Medulla oblongata (tissue), 1 donor: ENCODE measurements at regions not wholly inside any gene's neighbourhood (a gene's known extent, or its start where the extent isn't known, plus 50 kb on each side); places are given as distances from the start of the nearest gene placed in this dataset.

Source experiments
- DNase-seq: peaks from one replicate; pipeline ENCODE4 v3.0.0-alpha.2; 2015; ENCODE audit errors: extremely low spot score

DNA sequence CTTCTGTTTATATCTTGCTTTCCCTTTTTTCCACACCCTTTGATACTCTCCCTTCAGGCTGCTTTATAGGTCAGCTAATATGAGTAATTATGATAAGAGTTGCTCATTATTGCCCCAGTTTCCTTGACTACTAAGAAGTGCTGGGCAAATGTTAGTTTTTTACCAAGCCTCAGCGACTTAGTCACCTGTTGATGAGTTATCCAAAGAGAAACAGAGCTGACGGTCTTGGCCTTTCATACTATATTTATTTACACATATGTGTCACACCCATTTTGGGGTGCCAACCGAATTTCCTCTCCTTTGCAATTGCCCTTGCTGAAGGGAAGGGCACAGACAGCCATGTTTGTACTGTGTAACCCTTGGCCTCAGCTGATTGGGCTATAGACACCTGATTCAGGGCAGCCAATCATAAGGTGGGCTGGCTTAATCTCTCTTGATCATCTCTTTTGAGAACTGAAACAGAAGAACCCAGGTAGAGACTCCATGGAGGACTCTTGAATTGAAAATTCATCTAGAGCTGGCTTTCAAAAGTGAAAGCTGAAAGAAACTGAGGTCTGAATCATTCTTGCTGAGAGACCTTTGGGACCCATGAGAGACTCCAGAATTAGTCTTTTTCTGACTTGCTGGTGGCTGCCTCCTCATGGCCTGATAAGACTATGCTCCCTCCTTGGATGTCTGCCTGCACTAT lies 111.7 kb upstream of the RPS6KA3 start:
- DNase-seq = no peak

DNA sequence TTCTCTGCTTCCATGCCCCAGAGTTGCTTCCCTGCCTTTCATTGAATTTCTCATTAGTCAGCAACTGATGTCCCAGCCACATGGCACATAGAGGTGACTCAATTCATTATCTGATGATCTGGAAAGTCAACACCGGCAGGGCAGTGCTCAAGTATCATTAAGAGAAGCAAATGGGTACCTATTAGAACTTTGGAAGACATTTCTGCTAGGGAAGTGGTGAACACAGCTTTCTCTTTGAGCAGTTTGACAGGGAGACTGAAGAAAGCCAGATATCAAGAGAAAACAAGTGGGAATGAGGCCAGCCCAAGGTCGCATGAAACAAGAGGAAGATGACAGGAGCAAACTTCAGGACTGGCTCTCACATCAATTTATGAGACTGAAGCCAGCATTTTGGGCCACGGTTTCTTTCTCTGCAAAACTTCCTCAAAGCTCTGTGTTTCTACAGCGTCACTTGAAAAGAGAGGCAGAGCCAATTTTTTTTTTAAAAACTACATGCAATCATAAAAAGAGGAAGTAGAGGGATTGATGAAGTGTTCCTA lies 108.3 kb upstream of the RPS6KA3 start:
- peak; percentile 34 for DNase-seq

DNA sequence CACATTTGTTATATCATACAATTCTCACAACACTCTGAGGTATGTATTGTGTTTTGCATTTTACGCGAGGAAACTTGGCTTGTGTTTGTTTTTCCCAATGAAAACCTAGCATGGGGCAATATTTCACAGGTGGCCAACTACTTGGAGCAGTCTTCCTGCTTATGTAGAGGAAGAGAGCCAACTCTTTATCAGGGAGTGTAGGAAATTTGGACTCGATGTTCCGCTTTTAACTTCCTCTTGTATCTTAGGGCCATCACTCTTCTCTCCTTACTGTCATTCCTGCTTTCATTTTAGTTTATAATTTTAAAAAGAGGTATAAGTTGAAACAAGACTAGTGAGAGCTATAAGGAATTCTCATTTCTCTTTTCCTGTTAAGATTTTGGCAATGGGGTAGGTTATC lies 107.7 kb upstream of the RPS6KA3 start:
- peak; percentile 12 for DNase-seq

DNA sequence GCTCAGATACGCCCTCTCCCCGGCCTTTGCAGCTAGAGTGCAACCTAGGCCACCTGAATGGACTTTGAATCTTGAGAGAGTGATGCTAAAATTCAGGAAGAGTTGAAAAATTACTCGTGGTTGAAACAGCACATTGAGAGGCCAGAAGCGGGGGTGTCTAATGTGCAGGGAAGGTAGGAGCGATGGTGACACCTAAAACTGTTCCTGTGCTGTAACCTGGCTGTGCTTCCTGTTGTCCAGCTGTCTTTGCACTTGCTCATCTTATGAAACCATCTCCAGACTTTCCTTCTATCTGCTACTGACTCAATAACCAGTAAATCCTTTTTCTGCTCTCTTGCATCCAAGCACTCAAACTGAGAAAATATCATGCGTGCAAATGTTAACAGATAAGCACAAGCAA lies 106.4 kb upstream of the RPS6KA3 start:
- DNase-seq = no peak

DNA sequence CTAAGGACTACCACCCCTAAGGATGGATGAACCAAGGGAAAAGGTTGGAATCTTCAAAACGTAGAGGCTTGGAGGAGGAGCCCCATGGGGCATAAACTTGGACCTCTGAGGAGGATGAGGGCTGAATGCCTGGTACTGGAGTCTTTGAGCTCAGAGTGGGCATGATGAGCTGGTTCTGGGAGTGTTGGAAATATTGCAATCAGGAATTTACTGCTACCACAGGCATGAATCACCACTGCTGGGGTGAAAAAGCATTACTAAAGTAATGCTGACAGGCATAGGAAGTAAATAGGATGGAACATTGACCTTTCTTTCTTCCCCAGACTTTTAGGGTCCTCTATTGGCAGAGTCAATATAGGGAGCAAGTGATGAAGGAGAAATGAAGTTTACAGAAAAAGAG lies 105.8 kb upstream of the RPS6KA3 start:
- no peak for DNase-seq

DNA sequence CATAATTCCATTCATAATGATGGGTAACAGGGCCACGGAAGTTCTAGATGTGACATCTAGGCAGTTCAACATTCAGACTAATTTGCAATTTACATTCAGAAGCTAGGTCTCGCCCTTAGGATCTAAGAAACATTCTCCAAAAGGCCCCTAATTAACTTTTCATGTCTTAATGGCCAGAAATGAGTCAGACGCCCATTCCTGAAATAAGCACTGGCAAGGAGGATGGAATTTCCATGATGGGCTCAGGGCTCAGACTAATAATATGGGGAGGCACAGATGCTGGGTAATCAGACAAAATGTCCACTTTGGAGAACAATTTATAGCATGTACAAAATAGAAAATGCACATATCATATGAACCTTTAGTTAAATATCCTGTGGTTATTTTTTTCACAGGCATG lies 102.8 kb upstream of the RPS6KA3 start:
- DNase-seq = no peak

DNA sequence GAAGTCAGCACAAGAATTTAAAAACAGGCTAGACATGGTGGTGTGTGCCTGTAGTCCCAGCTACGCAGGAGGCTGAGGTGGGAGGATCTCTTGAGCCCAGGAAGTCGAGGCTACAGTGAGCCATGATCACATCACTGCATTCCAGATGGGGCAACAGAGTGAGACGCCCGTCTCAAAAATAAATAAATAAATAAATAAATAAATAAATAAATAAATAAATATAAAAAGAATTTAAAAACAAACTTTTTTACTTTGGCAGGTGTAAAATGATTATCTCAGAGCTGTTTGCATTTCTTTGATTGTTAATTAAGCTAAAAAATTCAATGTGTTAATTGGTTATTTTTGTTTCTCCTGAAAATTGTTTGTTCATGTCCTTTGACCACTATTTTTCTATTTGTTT lies 97.5 kb upstream of the RPS6KA3 start:
- DNase-seq = no peak

DNA sequence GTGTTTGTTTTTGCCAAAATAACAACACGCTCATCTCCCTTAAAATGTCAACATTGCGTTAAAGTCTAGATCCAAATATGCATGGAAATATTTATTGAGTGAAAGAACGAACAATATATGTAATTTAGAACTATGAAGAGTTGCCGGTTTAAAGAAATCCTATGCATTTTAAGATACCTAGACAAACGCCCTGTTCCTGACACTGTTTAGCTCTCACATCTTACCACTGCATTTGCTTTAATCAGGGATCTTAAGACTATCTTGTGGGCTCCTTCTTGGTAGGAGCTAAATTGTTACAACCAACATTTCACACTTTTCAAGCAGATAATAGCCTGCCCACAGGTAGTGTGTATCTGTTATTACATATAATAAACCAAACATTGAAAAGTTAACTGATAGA lies 96.6 kb upstream of the RPS6KA3 start:
- DNase-seq = no peak

DNA sequence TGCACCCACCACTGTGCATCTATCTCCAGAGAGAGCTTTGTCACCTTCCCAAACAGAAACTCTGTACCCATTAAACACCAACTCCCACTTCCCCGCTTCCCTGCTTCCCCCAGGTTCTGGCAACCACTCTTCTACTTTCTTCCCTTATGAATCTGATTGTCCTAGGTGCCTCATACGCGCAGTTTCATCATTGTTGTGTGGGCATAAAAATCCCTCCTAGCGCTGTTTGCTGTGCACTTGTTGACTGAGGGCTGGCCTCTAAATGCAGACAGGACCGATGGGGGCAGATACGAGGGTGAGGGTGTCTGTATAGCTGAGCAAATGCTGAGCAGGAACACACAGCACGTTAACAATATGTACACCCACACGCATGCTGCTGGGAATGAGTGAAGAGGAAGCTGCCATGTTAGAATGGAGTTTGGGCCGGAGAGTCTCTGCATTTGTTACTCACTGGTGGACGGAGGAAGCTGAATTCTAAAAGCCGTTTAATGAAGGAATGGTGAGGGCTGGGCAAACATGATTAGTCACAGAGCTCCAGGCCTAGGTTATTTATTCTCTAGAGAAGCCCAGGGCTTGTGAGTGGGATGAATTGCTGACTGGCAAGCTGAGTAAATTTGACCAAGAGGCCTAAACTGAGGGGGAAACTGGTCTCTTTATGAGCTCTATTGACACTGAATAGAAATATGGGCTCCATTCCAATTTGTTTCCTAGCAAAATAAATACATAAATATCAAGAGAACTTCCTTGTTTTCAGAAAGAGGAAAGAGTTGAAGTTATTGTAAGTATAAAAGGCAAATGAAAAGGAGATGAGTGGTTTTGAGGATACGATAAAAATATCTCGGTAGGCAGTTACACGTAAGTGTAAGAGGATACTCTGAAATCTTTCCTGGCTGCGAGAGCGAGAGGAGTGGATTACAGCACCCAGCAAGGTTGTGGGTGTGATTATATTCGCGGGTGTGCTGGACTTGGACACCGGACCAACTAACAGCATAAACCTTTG lies 95.9 kb upstream of the RPS6KA3 start:
- peak; percentile 2 for DNase-seq

DNA sequence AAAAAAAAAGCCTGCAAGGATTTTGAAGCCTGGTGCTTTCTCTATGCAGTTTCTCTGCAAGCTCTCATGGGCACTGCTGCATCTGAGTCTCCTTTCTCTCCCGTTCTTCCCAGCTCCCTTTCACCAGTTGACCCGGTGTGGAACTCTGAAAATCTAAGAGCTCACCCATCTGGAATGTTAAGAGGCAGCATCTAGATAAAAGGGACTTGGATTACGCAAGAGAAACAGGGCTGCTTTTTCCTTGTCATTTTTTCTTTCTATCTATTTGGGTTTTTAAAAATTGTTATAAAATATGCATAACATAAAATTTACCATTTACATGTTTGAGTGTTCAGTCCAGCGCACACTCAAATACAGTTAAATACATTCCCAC lies 95.2 kb upstream of the RPS6KA3 start:
- no peak for DNase-seq

DNA sequence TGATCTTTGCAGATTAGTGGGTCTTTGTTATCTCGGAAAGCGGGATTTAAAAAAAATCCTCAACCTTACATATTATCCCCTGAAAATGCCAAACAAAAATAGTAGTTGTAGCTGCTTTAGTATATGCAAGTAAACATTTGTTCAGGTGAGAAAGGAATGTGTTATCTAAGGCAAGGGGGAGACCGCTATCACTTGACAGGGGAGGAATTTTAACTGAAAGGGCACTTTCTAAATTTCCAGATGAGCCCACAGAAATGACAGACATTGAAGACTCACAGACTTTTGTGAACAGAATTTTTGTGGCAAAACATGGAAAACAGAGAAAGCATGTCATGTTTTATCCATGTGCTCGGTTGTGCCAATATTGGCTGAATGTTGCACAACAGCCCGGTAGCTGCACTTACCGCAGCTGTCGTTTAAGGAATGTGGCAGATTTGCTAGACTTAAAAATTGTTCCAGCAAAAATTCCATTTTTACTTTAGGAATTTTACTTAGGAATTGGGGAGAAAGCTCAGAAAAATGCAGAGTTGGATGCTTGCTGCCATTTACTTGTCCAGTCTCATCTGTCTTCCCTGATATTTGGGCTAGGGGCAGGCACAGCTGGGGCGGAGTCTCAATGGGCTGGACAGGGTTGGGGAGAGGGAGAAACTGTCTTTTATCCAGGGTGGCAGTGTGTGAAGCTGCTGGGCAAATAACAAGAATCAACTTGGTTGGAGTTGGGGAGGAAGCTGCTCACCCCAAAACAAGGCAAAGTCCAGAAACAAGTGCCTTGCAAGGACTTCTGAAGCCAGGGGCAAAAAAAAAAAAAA lies 94.6 kb upstream of the RPS6KA3 start:
- no peak for DNase-seq

DNA sequence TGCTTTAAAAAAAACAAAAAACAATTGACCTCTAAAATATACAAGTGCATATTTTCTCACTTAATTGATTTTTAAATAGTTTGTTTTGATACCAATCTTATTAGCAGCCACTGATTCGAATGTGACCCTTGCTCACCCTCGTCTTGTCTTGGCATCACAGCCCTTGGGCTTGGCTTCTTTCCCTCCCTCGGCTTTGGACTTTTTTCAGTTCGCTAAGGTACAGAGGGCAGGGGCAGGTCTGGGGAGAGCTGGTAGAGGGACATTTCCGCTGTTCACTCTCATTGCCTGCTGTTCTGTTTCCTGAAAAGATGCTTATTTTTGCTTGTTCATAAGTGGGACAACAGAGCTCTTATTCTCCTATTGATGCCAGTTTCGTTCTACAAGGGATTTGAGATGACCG lies 88.5 kb upstream of the RPS6KA3 start:
- DNase-seq = no peak

DNA sequence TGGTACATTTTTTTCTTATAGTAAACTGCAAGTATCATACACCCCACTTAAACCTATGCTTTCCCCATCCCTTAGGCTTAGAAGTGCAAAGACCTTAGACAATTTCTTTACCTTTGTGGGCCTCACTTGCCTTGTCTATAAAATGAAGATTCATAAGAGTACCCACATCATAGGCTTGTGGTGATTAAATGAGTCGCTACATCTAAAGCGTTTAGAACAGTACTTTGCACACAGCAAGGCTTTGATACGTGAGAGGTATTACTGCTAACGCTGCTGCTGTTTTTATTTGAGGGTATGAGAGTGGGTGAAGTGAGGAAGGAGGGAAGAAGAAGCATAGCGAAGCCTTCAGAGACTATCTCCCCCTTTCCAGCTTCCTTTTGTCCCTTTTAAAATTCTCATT lies 87.8 kb upstream of the RPS6KA3 start:
- no peak for DNase-seq

DNA sequence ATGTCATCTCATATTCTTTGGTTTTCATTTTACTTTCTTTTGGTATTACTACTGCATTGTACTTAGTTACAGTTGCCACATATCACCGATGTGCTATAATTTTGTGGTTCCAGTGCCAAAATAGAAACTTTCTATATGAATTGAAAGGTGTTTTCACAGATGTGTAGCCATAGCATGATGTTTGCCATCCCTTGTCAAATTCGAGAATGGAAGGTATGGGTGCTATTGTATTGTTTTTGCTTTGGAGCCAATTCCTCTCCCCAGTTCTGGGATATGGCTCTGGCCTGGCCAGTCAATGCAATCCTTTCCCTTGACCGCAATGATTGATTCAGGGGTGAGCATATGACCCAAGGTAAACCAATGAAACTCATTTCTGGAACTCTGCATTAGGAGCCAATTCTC lies 86.2 kb upstream of the RPS6KA3 start:
- DNase-seq = no peak

DNA sequence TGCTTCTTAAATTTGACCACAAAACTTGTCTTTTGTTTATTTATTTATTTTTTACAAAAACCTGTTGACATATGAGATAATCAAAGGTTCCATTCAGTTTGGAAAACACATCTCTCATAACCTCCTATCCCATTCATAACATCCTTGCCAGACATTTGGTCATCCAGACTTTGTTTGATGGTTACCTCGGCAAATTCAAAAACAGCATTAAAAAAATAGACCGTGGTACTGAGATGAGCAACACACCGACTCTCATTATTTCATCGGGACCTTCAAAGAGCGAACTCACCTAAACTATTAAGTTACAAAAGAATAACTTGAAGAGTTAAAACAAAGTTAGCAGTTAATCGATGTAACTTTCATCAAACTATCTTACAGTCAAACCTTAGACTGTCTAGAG lies 85.8 kb upstream of the RPS6KA3 start:
- no peak for DNase-seq

DNA sequence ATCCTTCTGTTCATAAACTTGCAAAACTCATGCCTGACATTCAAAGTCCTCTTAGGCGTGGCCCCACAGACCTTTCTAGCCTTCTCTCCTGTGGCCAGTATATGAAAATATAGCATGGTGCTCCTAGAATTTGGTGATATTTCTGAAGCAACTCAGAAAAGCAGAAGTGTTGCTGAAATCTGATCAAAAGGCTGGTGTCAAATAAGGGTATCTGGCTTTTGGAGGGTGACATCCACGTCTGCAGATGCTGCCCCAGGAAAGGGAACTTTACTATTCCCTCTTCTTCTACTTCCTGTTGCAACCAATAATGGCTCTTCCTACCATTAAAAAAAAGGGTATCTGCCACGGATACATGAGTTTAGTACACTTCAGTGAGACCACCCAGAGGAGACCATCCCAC lies 83.9 kb upstream of the RPS6KA3 start:
- DNase-seq = peak; percentile 2

DNA sequence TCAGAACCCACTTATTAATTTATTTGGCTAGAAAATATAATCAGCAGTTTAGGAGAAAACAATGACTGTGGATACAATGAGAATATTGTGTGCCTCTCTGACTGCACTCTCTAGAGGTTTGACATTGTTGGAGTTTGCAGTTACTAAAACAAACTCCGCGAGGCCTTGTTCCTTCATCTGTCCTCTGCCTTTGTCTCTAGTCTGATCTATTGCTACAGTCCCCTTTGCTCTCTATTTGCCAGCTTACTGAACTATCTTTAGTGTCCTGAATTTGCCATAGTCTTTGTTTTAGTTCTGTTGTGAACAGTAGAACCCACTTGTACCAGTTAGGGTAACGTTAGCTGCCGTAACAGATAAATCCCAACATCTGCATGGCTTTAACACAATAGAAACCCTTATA lies 81.4 kb upstream of the RPS6KA3 start:
- peak; percentile 2 for DNase-seq

DNA sequence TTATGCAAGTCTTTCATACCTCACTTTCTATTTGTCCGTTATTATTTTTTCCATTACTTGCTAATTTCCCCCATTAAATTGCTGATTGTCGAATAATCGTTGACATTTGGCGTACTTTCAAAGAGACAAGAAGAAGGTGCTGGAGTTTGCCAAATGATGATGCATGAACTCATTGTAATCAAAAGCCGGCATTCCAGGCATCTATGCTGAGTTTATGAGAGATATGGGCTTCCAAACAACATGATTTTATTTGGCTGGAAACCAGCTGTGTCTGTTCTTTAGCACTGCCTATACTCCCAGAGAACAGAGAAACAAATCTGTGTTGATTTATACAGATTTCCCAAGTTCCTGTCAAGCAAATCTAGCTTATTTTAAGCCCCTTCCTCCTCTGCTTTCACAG lies 80.8 kb upstream of the RPS6KA3 start:
- DNase-seq = no peak

DNA sequence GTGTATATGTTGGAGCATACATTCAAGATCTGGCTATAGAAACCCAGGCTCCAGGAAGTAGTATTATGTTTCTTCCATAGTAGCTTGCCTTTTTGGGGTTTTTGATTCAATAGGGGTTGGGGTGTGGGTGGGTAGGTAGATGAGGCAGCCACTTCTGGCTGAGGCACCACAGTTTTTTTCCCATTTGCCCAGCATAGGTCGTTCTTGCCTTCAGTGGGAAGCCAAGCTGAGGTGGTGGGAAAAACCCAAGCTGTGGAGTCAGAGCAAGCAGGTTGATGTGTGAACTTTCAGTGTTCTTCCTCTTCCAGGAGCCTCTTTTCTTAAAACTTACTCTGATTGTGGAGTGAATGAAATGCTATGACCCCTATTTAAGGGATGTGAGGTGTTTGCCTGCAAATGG lies 67.0 kb upstream of the RPS6KA3 start:
- DNase-seq = no peak

DNA sequence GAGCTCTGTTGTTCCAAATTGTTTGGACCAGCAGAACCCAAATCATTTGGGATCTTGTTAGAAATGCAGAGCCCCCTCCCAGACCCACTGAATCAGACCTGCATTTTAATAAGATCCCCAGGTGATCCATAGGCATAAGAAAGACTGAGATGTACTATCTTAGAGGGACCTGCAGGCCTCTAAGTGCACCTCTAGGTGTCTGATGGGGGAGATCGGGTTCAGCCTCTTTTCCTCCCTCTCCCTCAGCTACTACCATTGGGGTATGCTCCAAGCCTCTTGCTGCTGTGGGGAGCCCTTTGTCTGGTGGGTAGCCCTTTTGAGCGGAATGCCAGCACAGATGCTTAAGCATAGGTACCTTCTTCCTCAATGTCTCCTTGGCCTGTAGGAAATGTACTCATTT lies 63.8 kb upstream of the RPS6KA3 start:
- no peak for DNase-seq

DNA sequence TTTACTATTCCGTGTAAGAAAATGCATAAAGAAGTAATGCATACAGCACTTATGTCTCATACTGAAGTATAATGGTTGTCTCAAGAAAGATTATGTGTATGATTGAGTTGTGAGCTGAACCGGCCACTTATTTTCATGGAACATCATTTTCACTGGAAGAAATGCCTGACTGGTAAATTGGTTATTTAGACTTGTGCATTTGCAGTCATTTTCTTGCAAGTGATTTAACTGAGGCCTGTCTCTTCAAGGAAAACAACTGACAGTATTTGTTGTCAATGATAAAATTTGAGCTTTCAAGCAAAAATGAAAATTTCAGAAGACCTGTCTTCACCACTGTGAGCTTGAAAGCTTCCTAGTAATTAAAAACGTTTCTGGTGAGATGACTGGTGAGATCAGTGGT lies 62.7 kb upstream of the RPS6KA3 start:
- no peak for DNase-seq

DNA sequence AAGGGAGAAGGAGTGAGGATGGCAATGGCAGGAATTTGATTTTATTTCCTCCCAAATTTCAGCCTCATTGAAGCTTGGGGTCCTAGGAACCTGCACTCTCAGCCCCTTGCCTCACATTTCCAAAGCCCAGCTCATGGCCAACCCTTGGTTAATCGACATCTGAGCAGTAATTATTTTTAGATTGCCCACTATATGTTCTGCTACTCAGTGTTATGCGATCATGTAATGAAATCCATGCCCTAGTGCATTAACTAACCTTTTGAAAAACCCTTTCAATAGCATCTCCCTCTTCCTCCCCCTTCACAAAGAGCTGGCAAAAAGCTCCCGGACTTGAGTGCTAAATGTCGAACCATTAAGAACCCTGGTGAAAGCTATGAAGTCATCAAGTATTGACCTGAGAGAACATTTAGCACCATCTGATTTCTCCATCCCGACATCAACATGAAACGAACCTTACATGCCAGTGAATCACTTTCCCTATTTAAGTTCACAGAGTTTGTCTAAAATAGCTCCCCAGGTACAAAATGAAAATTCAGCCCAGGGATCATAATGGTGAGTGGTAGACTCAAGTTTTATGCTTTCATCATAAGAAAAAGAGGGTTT lies 59.2 kb upstream of the RPS6KA3 start:
- DNase-seq = no peak
